Lower leg skin (tissue), 4 donors: ENCODE measurements at regions not wholly inside any gene's neighbourhood (a gene's known extent, or its start where the extent isn't known, plus 50 kb on each side); places are given as distances from the start of the nearest gene placed in this dataset.
"Not testable (repeated sequence)": the region's sequence is repeated elsewhere in the genome, so short reads cannot be mapped to it uniquely, and the experiment has no call there.

Experiments
- DNase-seq, 2 donors: peaks; one replicate each; pipeline ENCODE4 v3.0.0-alpha.2; 2019; ENCODE audit warnings: low spot score in 2 of 2
- H3K4me3 ChIP-seq: fragments of 200-600 bp; sonication (generic); 2 replicates; pipeline ENCODE4 v1.5.1; 2017; ENCODE audit warnings: mild to moderate bottlenecking, low read depth; ENCODE audit not compliant: poor library complexity, severe bottlenecking
- CTCF ChIP-seq, 3 donors: fragments of 450-650 bp; IDR thresholded peaks; one replicate each; pipeline ENCODE4 v1.5.1; 2016; ENCODE audit warnings: antibody characterized with exemption in 3 of 3, mild to moderate bottlenecking in 3 of 3, moderate library complexity in 2 of 3
- POLR2A ChIP-seq, 2 donors: fragments of 450-650 bp; IDR thresholded peaks; one replicate each; pipeline ENCODE4 v1.6.1; 2016 to 2017; ENCODE audit warnings: antibody characterized with exemption in 2 of 2, mild to moderate bottlenecking in 1 of 2, moderate library complexity in 1 of 2
- WGBS, 2 donors: methylation state at CpG; one replicate each; pipeline ENCODE4 v1.1.5; 2018; 5-methylcytosine and 5-hydroxymethylcytosine counted together
- intact Hi-C: fragments of 100-400 bp; cut with DNase I; formaldehyde crosslinking; loops from one replicate; pipeline ENCODE4 v1.15.0; 2023; ENCODE audit warnings: low total_unique reads

- intact Hi-C loops, result no loop called here
- 50% methylated on average over 1 of the region's 1 CpG for WGBS, 2 donors
- no peak overlapping the region for H3K4me3 ChIP-seq
- TF ChIP-seq POLR2A (IDR thresholded peaks at IDR 0.05) (no peak), CTCF (IDR thresholded peaks at IDR 0.05) (no peak)
- DNase-seq, result no peak
Measured at GRCh38 chrX:45472968-45473367, 272.3 kb upstream of the DIPK2B start.

GRCh38 chrX:45467537-45467936, 266.9 kb upstream of the DIPK2B start:
- H3K4me3 ChIP-seq, DNase-seq, intact Hi-C loops: not testable (repeated sequence)
- 86 to 97% methylated on average over 6 of the region's 6 CpGs for WGBS, 2 donors

GRCh38 chrX:45455732-45456131, 255.1 kb upstream of the DIPK2B start:
- intact Hi-C loops, DNase-seq, H3K4me3 ChIP-seq: not testable (repeated sequence)
- WGBS, 2 donors, result 62 to 91% methylated on average over 5 of the region's 5 CpGs

- no peak for TF ChIP-seq CTCF (IDR thresholded peaks at IDR 0.05)
- no peak for TF ChIP-seq POLR2A (IDR thresholded peaks at IDR 0.05)
- H3K4me3 ChIP-seq, result no peak overlapping the region
- 87 to 93% methylated on average over 2 of the region's 2 CpGs for WGBS, 2 donors
- DNase-seq, result no peak
- intact Hi-C loops, result no loop called here
Measured at GRCh38 chrX:45454290-45454689, 253.6 kb upstream of the DIPK2B start.

GRCh38 chrX:45449982-45450381, 249.3 kb upstream of the DIPK2B start:
- no peak for DNase-seq
- intact Hi-C loops, result no loop called here

GRCh38 chrX:45447995-45448394, 247.3 kb upstream of the DIPK2B start:
- intact Hi-C loops, result no loop called here
- no peak overlapping the region for H3K4me3 ChIP-seq
- TF ChIP-seq POLR2A (IDR thresholded peaks at IDR 0.05) (no peak), CTCF (IDR thresholded peaks at IDR 0.05) (no peak)
- DNase-seq, result no peak

More at GRCh38 chrX:45449982-45450381, 249.3 kb upstream of the DIPK2B start:
- H3K4me3 ChIP-seq, result no peak overlapping the region
- 59 to 67% methylated on average over 1 of the region's 1 CpG for WGBS, 2 donors
- TF ChIP-seq POLR2A (IDR thresholded peaks at IDR 0.05) (no peak), CTCF (IDR thresholded peaks at IDR 0.05) (no peak)

GRCh38 chrX:45447331-45447730, 246.7 kb upstream of the DIPK2B start:
- no peak overlapping the region for H3K4me3 ChIP-seq
- no peak for DNase-seq
- TF ChIP-seq POLR2A (IDR thresholded peaks at IDR 0.05) (no peak), CTCF (IDR thresholded peaks at IDR 0.05) (no peak)
- intact Hi-C loops, result no loop called here
